ENCODE measurements at regions not wholly inside any gene's neighbourhood (a gene's known extent, or its start where the extent isn't known, plus 50 kb on each side); places are given as distances from the start of the nearest gene placed in this dataset.
"Not testable (repeated sequence)": the region's sequence is repeated elsewhere in the genome, so short reads cannot be mapped to it uniquely, and the experiment has no call there.

GRCh38 chr9:39611449-39612231 is 256.2 kb downstream of the SPATA31A1 start:
- not testable (repeated sequence) for DNase-seq (ENCODE audit: low read depth); H2AFZ ChIP-seq (ENCODE audit: low read depth, low read length); H3K9me3 Mint-ChIP-seq (ENCODE audit: unreplicated experiment); H3K9ac ChIP-seq (ENCODE audit: low read length); H3K27me3 ChIP-seq (ENCODE audit: insufficient read depth, low read length); H3K79me2 ChIP-seq (ENCODE audit: insufficient read depth, low read length); H3K4me2 ChIP-seq (ENCODE audit: low read length); H3K36me3 Mint-ChIP-seq (ENCODE audit: low read depth, unreplicated experiment); H3K4me3 ChIP-seq (ENCODE audit: insufficient read depth, low read depth, low read length); FAIRE-seq; H3K36me3 ChIP-seq (ENCODE audit: insufficient read depth, low read length); H3K27ac Mint-ChIP-seq (ENCODE audit: unreplicated experiment); H3K27ac ChIP-seq (ENCODE audit: low read depth, low read length); H3K9me3 ChIP-seq (ENCODE audit: insufficient read depth, low read depth, low read length); H3K4me1 Mint-ChIP-seq (ENCODE audit: low read depth, unreplicated experiment); H3K4me1 ChIP-seq (ENCODE audit: insufficient read depth, low read length); H4K20me1 ChIP-seq (ENCODE audit: insufficient read depth, low read length); H3K27me3 Mint-ChIP-seq (ENCODE audit: low read depth, unreplicated experiment); H3K4me3 Mint-ChIP-seq (ENCODE audit: unreplicated experiment)

- not testable (repeated sequence) for H3K4me1 Mint-ChIP-seq (ENCODE audit: low read depth, unreplicated experiment); H3K4me3 Mint-ChIP-seq (ENCODE audit: unreplicated experiment); H3K36me3 Mint-ChIP-seq (ENCODE audit: low read depth, unreplicated experiment); H3K4me1 ChIP-seq (ENCODE audit: insufficient read depth, low read length); H3K4me2 ChIP-seq (ENCODE audit: low read length); H3K27me3 ChIP-seq (ENCODE audit: insufficient read depth, low read length); FAIRE-seq; H3K27ac Mint-ChIP-seq (ENCODE audit: unreplicated experiment); H3K9me3 ChIP-seq (ENCODE audit: insufficient read depth, low read depth, low read length); H3K9ac ChIP-seq (ENCODE audit: low read length); H3K36me3 ChIP-seq (ENCODE audit: insufficient read depth, low read length); H3K79me2 ChIP-seq (ENCODE audit: insufficient read depth, low read length); H2AFZ ChIP-seq (ENCODE audit: low read depth, low read length); H3K27ac ChIP-seq (ENCODE audit: low read depth, low read length); H3K4me3 ChIP-seq (ENCODE audit: insufficient read depth, low read depth, low read length); DNase-seq (ENCODE audit: low read depth); H4K20me1 ChIP-seq (ENCODE audit: insufficient read depth, low read length); H3K27me3 Mint-ChIP-seq (ENCODE audit: low read depth, unreplicated experiment); H3K9me3 Mint-ChIP-seq (ENCODE audit: unreplicated experiment)
Observed at GRCh38 chr9:39616480-39616879, 261.0 kb downstream of the SPATA31A1 start.

- not testable (repeated sequence) for H3K4me3 Mint-ChIP-seq (ENCODE audit: unreplicated experiment); H4K20me1 ChIP-seq (ENCODE audit: insufficient read depth, low read length); H3K36me3 Mint-ChIP-seq (ENCODE audit: low read depth, unreplicated experiment); H3K9ac ChIP-seq (ENCODE audit: low read length); H3K4me3 ChIP-seq (ENCODE audit: insufficient read depth, low read depth, low read length); H3K27me3 Mint-ChIP-seq (ENCODE audit: low read depth, unreplicated experiment); H3K27ac ChIP-seq (ENCODE audit: low read depth, low read length); DNase-seq (ENCODE audit: low read depth); H3K27ac Mint-ChIP-seq (ENCODE audit: unreplicated experiment); H3K9me3 ChIP-seq (ENCODE audit: insufficient read depth, low read depth, low read length); FAIRE-seq; H3K9me3 Mint-ChIP-seq (ENCODE audit: unreplicated experiment); H2AFZ ChIP-seq (ENCODE audit: low read depth, low read length); H3K36me3 ChIP-seq (ENCODE audit: insufficient read depth, low read length); H3K4me1 ChIP-seq (ENCODE audit: insufficient read depth, low read length); H3K27me3 ChIP-seq (ENCODE audit: insufficient read depth, low read length); H3K4me2 ChIP-seq (ENCODE audit: low read length); H3K4me1 Mint-ChIP-seq (ENCODE audit: low read depth, unreplicated experiment); H3K79me2 ChIP-seq (ENCODE audit: insufficient read depth, low read length)
Observed at GRCh38 chr9:39624048-39624447, 268.6 kb downstream of the SPATA31A1 start.

- H3K4me2 ChIP-seq (ENCODE audit: low read length); H4K20me1 ChIP-seq (ENCODE audit: insufficient read depth, low read length); H3K27me3 ChIP-seq (ENCODE audit: insufficient read depth, low read length); H3K27me3 Mint-ChIP-seq (ENCODE audit: low read depth, unreplicated experiment); H3K9me3 ChIP-seq (ENCODE audit: insufficient read depth, low read depth, low read length); H3K36me3 Mint-ChIP-seq (ENCODE audit: low read depth, unreplicated experiment); FAIRE-seq; H3K79me2 ChIP-seq (ENCODE audit: insufficient read depth, low read length); H3K4me3 Mint-ChIP-seq (ENCODE audit: unreplicated experiment); H3K9ac ChIP-seq (ENCODE audit: low read length); H3K27ac ChIP-seq (ENCODE audit: low read depth, low read length); DNase-seq (ENCODE audit: low read depth); H3K4me3 ChIP-seq (ENCODE audit: insufficient read depth, low read depth, low read length); H3K4me1 ChIP-seq (ENCODE audit: insufficient read depth, low read length); H3K36me3 ChIP-seq (ENCODE audit: insufficient read depth, low read length); H3K4me1 Mint-ChIP-seq (ENCODE audit: low read depth, unreplicated experiment); H3K27ac Mint-ChIP-seq (ENCODE audit: unreplicated experiment); H3K9me3 Mint-ChIP-seq (ENCODE audit: unreplicated experiment); H2AFZ ChIP-seq (ENCODE audit: low read depth, low read length): not testable (repeated sequence)
Observed at GRCh38 chr9:39632071-39632470, 276.6 kb downstream of the SPATA31A1 start.

- not testable (repeated sequence) for H4K20me1 ChIP-seq (ENCODE audit: insufficient read depth, low read length); H3K9me3 Mint-ChIP-seq (ENCODE audit: unreplicated experiment); H3K27me3 ChIP-seq (ENCODE audit: insufficient read depth, low read length); H3K79me2 ChIP-seq (ENCODE audit: insufficient read depth, low read length); FAIRE-seq; H3K9ac ChIP-seq (ENCODE audit: low read length); H2AFZ ChIP-seq (ENCODE audit: low read depth, low read length); DNase-seq (ENCODE audit: low read depth); H3K4me3 ChIP-seq (ENCODE audit: insufficient read depth, low read depth, low read length); H3K4me1 ChIP-seq (ENCODE audit: insufficient read depth, low read length); H3K27ac ChIP-seq (ENCODE audit: low read depth, low read length); H3K4me2 ChIP-seq (ENCODE audit: low read length); H3K36me3 ChIP-seq (ENCODE audit: insufficient read depth, low read length); H3K4me3 Mint-ChIP-seq (ENCODE audit: unreplicated experiment); H3K4me1 Mint-ChIP-seq (ENCODE audit: low read depth, unreplicated experiment); H3K9me3 ChIP-seq (ENCODE audit: insufficient read depth, low read depth, low read length); H3K36me3 Mint-ChIP-seq (ENCODE audit: low read depth, unreplicated experiment); H3K27ac Mint-ChIP-seq (ENCODE audit: unreplicated experiment); H3K27me3 Mint-ChIP-seq (ENCODE audit: low read depth, unreplicated experiment)
Observed at GRCh38 chr9:39649029-39649428, 293.6 kb downstream of the SPATA31A1 start.

- not testable (repeated sequence) for H3K36me3 Mint-ChIP-seq (ENCODE audit: low read depth, unreplicated experiment); H3K4me3 Mint-ChIP-seq (ENCODE audit: unreplicated experiment); DNase-seq (ENCODE audit: low read depth); H4K20me1 ChIP-seq (ENCODE audit: insufficient read depth, low read length); H3K79me2 ChIP-seq (ENCODE audit: insufficient read depth, low read length); H3K27me3 ChIP-seq (ENCODE audit: insufficient read depth, low read length); H3K4me3 ChIP-seq (ENCODE audit: insufficient read depth, low read depth, low read length); H3K9me3 ChIP-seq (ENCODE audit: insufficient read depth, low read depth, low read length); H3K9me3 Mint-ChIP-seq (ENCODE audit: unreplicated experiment); H3K27me3 Mint-ChIP-seq (ENCODE audit: low read depth, unreplicated experiment); H3K27ac ChIP-seq (ENCODE audit: low read depth, low read length); FAIRE-seq; H3K27ac Mint-ChIP-seq (ENCODE audit: unreplicated experiment); H3K4me1 Mint-ChIP-seq (ENCODE audit: low read depth, unreplicated experiment); H3K36me3 ChIP-seq (ENCODE audit: insufficient read depth, low read length); H3K9ac ChIP-seq (ENCODE audit: low read length); H3K4me1 ChIP-seq (ENCODE audit: insufficient read depth, low read length); H3K4me2 ChIP-seq (ENCODE audit: low read length); H2AFZ ChIP-seq (ENCODE audit: low read depth, low read length)
Observed at GRCh38 chr9:39656960-39657603, 301.6 kb downstream of the SPATA31A1 start.

All from astrocyte (in vitro differentiated cells and primary cell).